HG03457 (cell line): ENCODE measurements at regions not wholly inside any gene's neighbourhood (a gene's known extent, or its start where the extent isn't known, plus 50 kb on each side); places are given as distances from the start of the nearest gene placed in this dataset.

Experiments
- ATAC-seq: cut with Tn5 transposase; IDR thresholded peaks from one replicate; pipeline ENCODE4 v1.9.1; 2021; ENCODE audit warnings: moderate number of reproducible peaks; ENCODE audit not compliant: unreplicated experiment

- ATAC-seq: no peak
Observed at GRCh38 chr21:35672313-35672712, 388.0 kb downstream of the SETD4 start.

GRCh38 chr21:35664683-35665082 is 395.6 kb downstream of the SETD4 start:
- ATAC-seq: no peak

- no peak for ATAC-seq
Observed at GRCh38 chr21:35663856-35664606, 396.3 kb downstream of the SETD4 start.

DNA sequence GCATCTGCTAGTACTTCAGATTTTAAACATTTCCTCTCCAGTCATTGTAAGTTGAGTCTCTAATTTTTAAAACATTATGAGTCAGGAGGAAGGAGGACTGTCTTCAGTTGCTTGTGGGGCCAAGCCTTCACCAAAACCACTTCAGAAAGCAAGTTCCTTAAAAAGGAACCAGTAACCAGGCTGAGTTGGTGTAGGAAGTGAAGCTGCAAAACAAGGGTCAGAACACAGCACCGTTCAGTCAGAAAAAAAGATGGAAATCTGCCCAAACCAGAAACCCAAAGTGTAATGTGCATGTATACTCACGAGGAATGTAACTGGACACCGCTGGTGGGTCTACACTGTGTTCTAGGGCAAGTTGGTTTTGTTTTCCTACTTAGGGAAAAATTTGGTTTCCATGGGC is 402.1 kb downstream of the SETD4 start:
- no peak for ATAC-seq

GRCh38 chr21:35652872-35653271 is 407.5 kb downstream of the SETD4 start:
- no peak for ATAC-seq

DNA sequence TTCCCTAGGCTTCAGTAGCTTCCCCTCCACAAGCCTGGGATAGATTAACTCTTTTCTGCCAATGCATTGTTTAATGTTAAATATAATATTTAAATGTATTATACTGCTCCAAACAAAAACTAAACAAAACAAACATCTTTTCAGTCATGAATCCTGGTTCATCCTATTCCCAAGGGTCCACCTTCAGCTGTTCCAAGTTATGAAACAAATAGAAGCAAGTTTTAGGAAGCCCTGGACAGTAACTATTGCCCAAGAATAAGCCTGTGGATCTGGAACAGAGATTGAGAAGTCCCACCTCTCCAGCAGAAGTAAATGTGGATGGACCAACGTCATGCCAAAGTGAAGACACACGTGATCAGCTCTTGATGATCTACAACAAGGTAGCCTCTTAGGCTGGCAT is 408.1 kb downstream of the SETD4 start:
- no peak for ATAC-seq

DNA sequence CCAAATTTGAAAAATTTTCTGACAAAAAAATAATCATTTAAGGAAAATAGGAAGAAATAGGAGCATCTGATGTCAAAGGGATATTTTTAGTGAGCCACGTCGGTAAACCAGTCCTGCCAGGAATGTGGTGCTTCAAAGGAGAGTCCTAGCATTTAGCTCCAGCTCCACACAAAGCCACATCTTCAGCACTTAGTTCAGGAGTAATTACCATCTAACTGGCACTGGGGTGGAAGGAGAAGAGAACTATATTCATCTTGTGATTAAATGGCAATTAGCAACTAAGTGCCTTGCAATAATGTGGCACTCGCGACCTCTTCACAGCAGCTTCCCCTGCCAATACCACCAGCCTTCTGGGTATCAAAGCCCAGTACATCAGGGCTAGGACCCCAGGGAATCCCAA is 409.1 kb downstream of the SETD4 start:
- no peak for ATAC-seq

DNA sequence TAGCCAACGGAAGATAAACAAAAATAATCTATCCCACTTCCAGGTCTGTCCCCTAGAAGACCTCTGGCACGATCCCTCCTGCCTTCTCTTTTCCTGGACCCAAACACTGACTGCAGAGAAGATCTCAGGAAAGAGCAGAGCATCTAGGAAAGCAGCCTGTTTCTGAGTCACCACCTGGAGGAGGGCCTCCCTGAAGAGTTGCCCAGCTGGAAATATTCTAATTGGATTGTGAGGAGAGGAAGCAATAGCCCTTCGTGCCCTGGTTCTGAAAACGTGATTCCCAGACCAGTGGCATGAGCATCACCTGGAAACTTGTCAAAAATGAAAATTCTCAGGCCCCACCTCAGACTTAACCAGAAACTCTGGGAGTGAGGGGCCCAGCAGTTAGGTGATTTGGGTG is 411.1 kb downstream of the SETD4 start:
- ATAC-seq: no peak

DNA sequence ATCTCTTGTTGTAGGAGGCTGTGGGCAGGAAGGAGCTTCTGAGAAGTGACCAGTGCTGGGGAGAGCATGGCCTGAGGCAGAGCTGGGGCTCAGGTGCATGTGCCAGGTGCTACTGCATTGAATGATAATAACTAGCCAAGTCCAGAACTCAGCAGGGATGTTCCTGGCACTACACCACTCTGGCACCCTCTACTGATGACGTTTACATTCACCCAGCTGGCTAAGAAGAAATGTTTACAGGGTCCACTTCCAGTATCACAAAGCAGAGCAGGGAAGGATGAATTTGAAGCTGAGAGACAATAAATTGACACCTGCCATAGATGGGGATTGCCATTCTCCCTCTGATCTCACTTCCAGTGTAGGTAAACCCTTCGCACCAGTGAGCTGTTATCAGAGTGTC is 411.8 kb downstream of the SETD4 start:
- no peak for ATAC-seq

- no peak for ATAC-seq
Observed at GRCh38 chr21:35646606-35647005, 413.7 kb downstream of the SETD4 start.

- no peak for ATAC-seq
Observed at GRCh38 chr21:35645991-35646390, 414.3 kb downstream of the SETD4 start.

DNA sequence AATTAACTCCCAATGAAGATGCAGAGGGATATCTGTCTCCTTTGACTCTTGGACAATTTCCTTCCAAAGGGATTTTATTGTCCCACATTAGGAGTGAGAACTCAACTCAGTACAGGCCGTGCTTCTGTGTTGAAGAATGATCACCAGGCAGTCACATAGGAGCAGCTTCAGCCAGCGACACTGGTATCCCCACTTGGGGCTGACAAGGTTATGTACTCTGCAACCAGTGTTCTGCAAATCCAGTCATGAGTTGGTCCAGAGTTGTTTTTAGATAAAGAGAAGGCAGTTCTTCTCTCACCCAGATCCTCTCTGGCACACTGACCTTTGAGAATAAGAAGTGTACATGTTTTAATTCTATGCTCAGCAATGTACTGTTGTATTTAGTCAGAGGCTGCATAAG is 415.8 kb downstream of the SETD4 start:
- ATAC-seq: no peak

DNA sequence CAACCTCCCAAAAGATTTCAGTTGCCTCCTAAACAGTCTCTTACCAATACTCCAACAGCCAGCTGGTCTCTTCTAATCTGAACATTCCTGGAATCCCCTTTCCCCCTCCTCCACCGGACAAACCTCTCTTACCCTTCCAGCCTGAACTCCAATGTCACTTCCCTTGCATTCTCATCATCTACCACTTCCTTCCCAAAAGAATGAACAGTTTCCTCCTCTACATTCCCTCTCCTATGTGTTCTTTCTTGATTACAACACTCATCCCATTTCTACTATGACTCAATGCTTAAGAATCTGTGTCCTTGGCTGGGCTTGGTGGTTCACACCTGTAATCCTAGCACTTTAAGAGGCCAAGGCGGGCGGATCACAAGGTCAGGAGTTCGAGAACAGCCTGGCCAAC is 417.1 kb downstream of the SETD4 start:
- no peak for ATAC-seq

DNA sequence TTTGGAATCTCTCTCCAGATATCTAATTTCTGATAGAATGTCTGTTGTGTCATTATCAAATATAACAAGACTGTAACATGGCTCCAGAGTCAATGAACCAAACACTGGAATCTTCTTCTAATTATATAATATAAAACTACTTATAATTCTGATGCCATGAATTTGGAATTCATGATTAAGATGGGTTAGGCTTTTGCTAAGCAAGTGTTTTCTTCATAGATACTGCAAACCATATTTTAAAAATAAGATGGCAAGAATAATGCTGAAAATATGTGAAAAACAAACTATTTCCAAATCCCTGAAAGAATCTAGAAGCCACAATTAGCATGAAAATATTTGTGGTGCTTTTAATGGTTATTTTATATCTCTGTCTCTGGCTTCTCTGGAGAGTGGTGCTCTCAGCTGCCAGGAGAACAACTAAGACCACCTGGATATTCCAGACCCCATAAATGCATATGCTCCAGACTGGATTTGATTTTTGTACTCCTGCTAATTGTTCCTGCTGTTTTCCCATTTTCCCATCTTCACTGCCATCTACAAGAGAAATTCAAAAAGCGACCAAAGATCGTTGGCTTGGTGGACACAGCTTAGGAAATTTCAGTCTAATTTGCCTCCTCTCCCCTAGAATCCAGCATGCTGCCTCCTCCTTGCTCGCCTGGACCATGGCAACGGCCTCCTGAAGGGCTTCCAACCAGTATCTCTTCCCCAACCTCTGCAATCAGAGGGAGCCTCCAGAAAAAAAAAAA is 418.9 kb downstream of the SETD4 start:
- ATAC-seq: no peak

- ATAC-seq: no peak
Observed at GRCh38 chr21:35637431-35637830, 422.9 kb downstream of the SETD4 start.

GRCh38 chr21:35635994-35636393 is 424.3 kb downstream of the SETD4 start:
- no peak for ATAC-seq

DNA sequence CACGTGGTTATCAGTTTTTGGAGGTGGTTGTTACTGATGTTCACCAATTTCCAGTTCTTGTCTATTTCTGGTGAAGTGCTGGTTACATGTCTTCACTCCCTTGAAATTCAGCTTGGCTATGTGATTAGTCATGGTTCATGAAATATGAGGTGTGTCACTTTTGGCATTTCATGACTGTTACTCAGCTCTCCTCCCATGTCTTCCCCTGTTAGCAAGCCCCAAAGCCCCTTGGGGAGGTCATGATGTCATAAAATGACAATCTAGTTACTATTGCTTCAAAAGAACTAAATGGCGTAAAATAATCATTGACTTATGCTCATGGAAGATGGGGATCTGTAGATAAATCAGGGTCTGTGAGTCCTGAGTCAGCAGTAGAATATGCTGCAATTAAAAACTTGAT is 425.1 kb downstream of the SETD4 start:
- no peak for ATAC-seq

DNA sequence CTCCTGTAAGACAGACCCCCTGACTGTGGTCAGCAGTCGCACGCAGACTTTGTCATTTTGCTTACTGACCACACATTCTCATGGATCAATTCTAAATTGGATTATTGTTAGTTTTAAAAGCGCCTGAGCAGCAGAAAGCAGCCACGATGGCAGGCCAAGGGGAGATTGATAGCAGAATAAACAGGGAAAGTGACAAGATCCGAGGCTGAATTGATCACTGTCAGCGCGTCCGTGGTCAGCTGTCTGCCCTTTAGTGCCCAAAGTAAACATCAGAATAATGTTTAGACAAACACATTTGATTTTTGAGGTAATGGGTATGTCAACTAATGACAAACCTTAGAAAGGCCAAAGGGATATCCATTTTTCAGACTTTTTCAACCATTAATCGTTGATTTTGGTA is 426.8 kb downstream of the SETD4 start:
- no peak for ATAC-seq

GRCh38 chr21:35632711-35633110 is 427.6 kb downstream of the SETD4 start:
- no peak for ATAC-seq

GRCh38 chr21:35628316-35628715 is 432.0 kb downstream of the SETD4 start:
- no peak for ATAC-seq

DNA sequence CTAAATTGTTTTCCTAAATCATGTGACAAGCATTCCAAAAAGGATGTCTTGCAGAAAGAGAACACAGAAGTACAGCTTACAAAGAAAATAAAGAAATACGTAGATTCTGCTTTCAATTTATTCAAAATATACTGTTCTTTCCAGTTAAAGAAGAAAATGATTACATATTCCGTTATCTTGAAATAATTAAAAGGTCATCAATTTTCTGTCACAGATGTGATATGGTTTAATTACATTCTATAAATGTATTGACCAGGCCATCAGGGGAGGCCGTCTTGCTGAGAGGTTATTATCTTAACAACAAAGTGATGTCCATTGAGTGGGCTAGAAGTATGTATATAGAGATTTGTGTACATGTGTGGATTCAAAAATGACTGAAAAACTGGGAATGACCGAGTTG is 432.9 kb downstream of the SETD4 start:
- ATAC-seq: no peak

GRCh38 chr21:35625576-35625975 is 434.8 kb downstream of the SETD4 start:
- no peak for ATAC-seq

DNA sequence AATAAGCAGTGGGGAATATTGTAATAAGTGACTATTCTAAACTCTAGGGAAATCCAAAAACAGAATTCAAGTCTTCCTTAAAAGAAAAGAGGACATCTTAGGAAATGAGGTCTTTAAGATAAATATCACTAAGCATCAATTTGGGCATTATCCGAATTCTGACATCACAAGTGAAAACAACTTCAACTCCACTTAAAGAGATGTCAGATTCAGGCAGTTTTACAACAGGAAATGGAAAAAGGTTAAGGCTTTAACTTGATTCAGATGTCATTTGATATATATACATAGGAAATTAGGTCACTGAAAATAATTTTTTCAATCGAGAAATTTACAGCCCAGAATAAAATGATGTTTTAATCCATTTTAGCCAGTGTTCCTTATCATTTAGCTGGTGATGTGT is 435.4 kb downstream of the SETD4 start:
- no peak for ATAC-seq
